ENCODE measurements at regions not wholly inside any gene's neighbourhood (a gene's known extent, or its start where the extent isn't known, plus 50 kb on each side); places are given as distances from the start of the nearest gene placed in this dataset.
"Not testable (repeated sequence)": the region's sequence is repeated elsewhere in the genome, so short reads cannot be mapped to it uniquely, and the experiment has no call there.

- no peaks in the 10 kb centered on the region for H3K27me3 ChIP-seq (replicated peaks; ENCODE audit: insufficient read depth, low read depth, low read length, poor library complexity)
- DNase-seq (ENCODE audit: low spot score): no peak
- POLR2A ChIA-PET (ENCODE audit: low non-redundant PET): no interaction called here
- no peak overlapping the region for H3K4me3 ChIP-seq (ENCODE audit: low read depth, low read length, poor library complexity, severe bottlenecking)
- no peaks in the 10 kb centered on the region for H3K4me1 ChIP-seq (ENCODE audit: insufficient read depth, low read length, poor library complexity, severe bottlenecking)
- TF ChIP-seq EZH2 (IDR thresholded peaks at IDR 0.05; ENCODE audit: borderline replicate concordance, low read depth, low read length, poor library complexity, severe bottlenecking): no peak
- TF ChIP-seq CTCF (conservative IDR thresholded peaks at IDR 0.05; ENCODE audit: low read depth, low read length): no peak
- no TSS peak for BruUV-seq (replicated peaks)
- H3K36me3 ChIP-seq (ENCODE audit: insufficient read depth, low read length, poor library complexity, severe bottlenecking): no peaks in the 10 kb centered on the region
- H3K9me3 ChIP-seq (ENCODE audit: low read depth, low read length, poor library complexity, severe bottlenecking): no peaks in the 10 kb centered on the region
- H3K27ac ChIP-seq (ENCODE audit: low read depth, low read length, poor library complexity, severe bottlenecking): no peak overlapping the region
- intact Hi-C loops (cut with micrococcal nuclease; ENCODE audit: unreplicated experiment): no loop called here
- CTCF ChIA-PET: no interaction called here
Measured at GRCh38 chrX:96591421-96591820, 93.2 kb upstream of the DIAPH2 start.

- DNase-seq (ENCODE audit: low spot score); intact Hi-C loops (cut with micrococcal nuclease; ENCODE audit: unreplicated experiment); H3K9me3 ChIP-seq (ENCODE audit: low read depth, low read length, poor library complexity, severe bottlenecking); H3K4me3 ChIP-seq (ENCODE audit: low read depth, low read length, poor library complexity, severe bottlenecking); BruUV-seq (replicated peaks); H3K36me3 ChIP-seq (ENCODE audit: insufficient read depth, low read length, poor library complexity, severe bottlenecking); H3K27ac ChIP-seq (ENCODE audit: low read depth, low read length, poor library complexity, severe bottlenecking); POLR2A ChIA-PET (ENCODE audit: low non-redundant PET); CTCF ChIA-PET; H3K27me3 ChIP-seq (replicated peaks; ENCODE audit: insufficient read depth, low read depth, low read length, poor library complexity); H3K4me1 ChIP-seq (ENCODE audit: insufficient read depth, low read length, poor library complexity, severe bottlenecking): not testable (repeated sequence)
Measured at GRCh38 chrX:96597847-96598246, 86.8 kb upstream of the DIAPH2 start.

- no peak for TF ChIP-seq CTCF (conservative IDR thresholded peaks at IDR 0.05; ENCODE audit: low read depth, low read length)
- TF ChIP-seq EZH2 (IDR thresholded peaks at IDR 0.05; ENCODE audit: borderline replicate concordance, low read depth, low read length, poor library complexity, severe bottlenecking): no peak
- DNase-seq (ENCODE audit: low spot score): no peak
- H3K4me3 ChIP-seq (ENCODE audit: low read depth, low read length, poor library complexity, severe bottlenecking): no peak overlapping the region
- CTCF ChIA-PET: no interaction called here
- H3K36me3 ChIP-seq (ENCODE audit: insufficient read depth, low read length, poor library complexity, severe bottlenecking): no peaks in the 10 kb centered on the region
- H3K4me1 ChIP-seq (ENCODE audit: insufficient read depth, low read length, poor library complexity, severe bottlenecking): no peaks in the 10 kb centered on the region
- no peaks in the 10 kb centered on the region for H3K9me3 ChIP-seq (ENCODE audit: low read depth, low read length, poor library complexity, severe bottlenecking)
- POLR2A ChIA-PET (ENCODE audit: low non-redundant PET): no interaction called here
- intact Hi-C loops (cut with micrococcal nuclease; ENCODE audit: unreplicated experiment): no loop called here
- BruUV-seq (replicated peaks): no TSS peak
- H3K27me3 ChIP-seq (replicated peaks; ENCODE audit: insufficient read depth, low read depth, low read length, poor library complexity): no peaks in the 10 kb centered on the region
- H3K27ac ChIP-seq (ENCODE audit: low read depth, low read length, poor library complexity, severe bottlenecking): no peak overlapping the region
Measured at GRCh38 chrX:96611619-96612362, 72.9 kb upstream of the DIAPH2 start.

GRCh38 chrX:96615448-96615847 is 69.2 kb upstream of the DIAPH2 start:
- Histone ChIP-seq H3K27ac (ENCODE audit: low read depth, low read length, poor library complexity, severe bottlenecking) (no peak overlapping the region), H3K4me1 (ENCODE audit: insufficient read depth, low read length, poor library complexity, severe bottlenecking) (no peaks in the 10 kb centered on the region), H3K9me3 (ENCODE audit: low read depth, low read length, poor library complexity, severe bottlenecking) (no peaks in the 10 kb centered on the region), H3K36me3 (ENCODE audit: insufficient read depth, low read length, poor library complexity, severe bottlenecking) (no peaks in the 10 kb centered on the region), H3K27me3 (replicated peaks; ENCODE audit: insufficient read depth, low read depth, low read length, poor library complexity) (no peaks in the 10 kb centered on the region), H3K4me3 (ENCODE audit: low read depth, low read length, poor library complexity, severe bottlenecking) (no peak overlapping the region)
- TF ChIP-seq CTCF (conservative IDR thresholded peaks at IDR 0.05; ENCODE audit: low read depth, low read length): no peak
- no peak for TF ChIP-seq EZH2 (IDR thresholded peaks at IDR 0.05; ENCODE audit: borderline replicate concordance, low read depth, low read length, poor library complexity, severe bottlenecking)
- ChIA-PET CTCF (no interaction called here), POLR2A (ENCODE audit: low non-redundant PET) (no interaction called here)
- DNase-seq (ENCODE audit: low spot score): no peak
- intact Hi-C loops (cut with micrococcal nuclease; ENCODE audit: unreplicated experiment): no loop called here
- BruUV-seq (replicated peaks): no TSS peak

All from A673 (cell line).